GM23338 (cell line): ENCODE measurements at regions not wholly inside any gene's neighbourhood (a gene's known extent, or its start where the extent isn't known, plus 50 kb on each side); places are given as distances from the start of the nearest gene placed in this dataset.

Source experiments
- CREB1 ChIP-seq: fragments of 250-450 bp; sonication (Bioruptor Pico); IDR thresholded peaks from 2 replicates; pipeline ENCODE4 v1.5.0; 2020; ENCODE audit warnings: low read depth, mild to moderate bottlenecking, moderate library complexity
- CTCF ChIP-seq, 2 experiments: fragments of 200-600 bp in 1 of 2; sonication (generic) in 1 of 2; conservative IDR thresholded peaks; 2 replicates each; pipeline versions ENCODE4 v1.5.1 to v1.6.1; 2016 to 2017; ENCODE audit warnings: antibody characterized with exemption in 2 of 2, low read depth in 2 of 2, mild to moderate bottlenecking in 2 of 2, moderate library complexity in 1 of 2
- ETS1 ChIP-seq: IDR thresholded peaks from 2 replicates; pipeline ENCODE4 v1.6.1; 2016; ENCODE audit warnings: antibody characterized with exemption
- EZH2 ChIP-seq: fragments of 200-600 bp; sonication (generic); IDR thresholded peaks from one replicate; pipeline ENCODE4 v1.8.0; 2017; ENCODE audit warnings: antibody characterized with exemption, mild to moderate bottlenecking, low read depth; ENCODE audit not compliant: unreplicated experiment
- EZH2phosphoT487 ChIP-seq: fragments of 200-600 bp; sonication (generic); IDR thresholded peaks from one replicate; pipeline ENCODE4 v1.8.1; 2018; ENCODE audit warnings: antibody characterized with exemption; ENCODE audit not compliant: unreplicated experiment
- JUNB ChIP-seq: IDR thresholded peaks from one replicate; pipeline ENCODE4 v1.6.1; 2016; ENCODE audit warnings: antibody characterized with exemption; ENCODE audit not compliant: unreplicated experiment
- NANOG ChIP-seq: IDR thresholded peaks from 2 replicates; pipeline ENCODE4 v1.6.1; 2016; ENCODE audit warnings: antibody characterized with exemption, borderline replicate concordance
- POLR2AphosphoS5 ChIP-seq: IDR thresholded peaks from 2 replicates; pipeline ENCODE4 v1.6.1; 2016; ENCODE audit warnings: antibody characterized with exemption, low read depth
- STAT1 ChIP-seq: IDR thresholded peaks from one replicate; pipeline ENCODE4 v1.6.1; 2016; ENCODE audit warnings: antibody characterized with exemption; ENCODE audit not compliant: unreplicated experiment
- ZNF114 ChIP-seq: fragments of 250-450 bp; sonication (Bioruptor Pico); IDR thresholded peaks from 2 replicates; pipeline ENCODE4 v1.5.0; 2020; ENCODE audit warnings: mild to moderate bottlenecking, moderate library complexity
- TF ChIP-seq, protein P1 (sequence below): IDR thresholded peaks from one replicate; pipeline ENCODE4 v1.6.1; 2018; ENCODE audit warnings: antibody characterized with exemption; ENCODE audit not compliant: unreplicated experiment

GRCh38 chr1:88401313-88401712, 282.8 kb upstream of the PKN2 start:
- TF ChIP-seq CTCF (conservative IDR thresholded peaks at IDR 0.05; ENCODE audit: low read depth in 2 of 2) (no peak), CREB1 (CRISPR knock-in tag) (no peak), EZH2 (no peak), STAT1 (no peak), JUNB (no peak), POLR2AphosphoS5 (no peak), EZH2phosphoT487 (no peak), ZNF114 (no peak), NANOG (no peak), ETS1 (no peak)
- TF ChIP-seq, protein P1, sequence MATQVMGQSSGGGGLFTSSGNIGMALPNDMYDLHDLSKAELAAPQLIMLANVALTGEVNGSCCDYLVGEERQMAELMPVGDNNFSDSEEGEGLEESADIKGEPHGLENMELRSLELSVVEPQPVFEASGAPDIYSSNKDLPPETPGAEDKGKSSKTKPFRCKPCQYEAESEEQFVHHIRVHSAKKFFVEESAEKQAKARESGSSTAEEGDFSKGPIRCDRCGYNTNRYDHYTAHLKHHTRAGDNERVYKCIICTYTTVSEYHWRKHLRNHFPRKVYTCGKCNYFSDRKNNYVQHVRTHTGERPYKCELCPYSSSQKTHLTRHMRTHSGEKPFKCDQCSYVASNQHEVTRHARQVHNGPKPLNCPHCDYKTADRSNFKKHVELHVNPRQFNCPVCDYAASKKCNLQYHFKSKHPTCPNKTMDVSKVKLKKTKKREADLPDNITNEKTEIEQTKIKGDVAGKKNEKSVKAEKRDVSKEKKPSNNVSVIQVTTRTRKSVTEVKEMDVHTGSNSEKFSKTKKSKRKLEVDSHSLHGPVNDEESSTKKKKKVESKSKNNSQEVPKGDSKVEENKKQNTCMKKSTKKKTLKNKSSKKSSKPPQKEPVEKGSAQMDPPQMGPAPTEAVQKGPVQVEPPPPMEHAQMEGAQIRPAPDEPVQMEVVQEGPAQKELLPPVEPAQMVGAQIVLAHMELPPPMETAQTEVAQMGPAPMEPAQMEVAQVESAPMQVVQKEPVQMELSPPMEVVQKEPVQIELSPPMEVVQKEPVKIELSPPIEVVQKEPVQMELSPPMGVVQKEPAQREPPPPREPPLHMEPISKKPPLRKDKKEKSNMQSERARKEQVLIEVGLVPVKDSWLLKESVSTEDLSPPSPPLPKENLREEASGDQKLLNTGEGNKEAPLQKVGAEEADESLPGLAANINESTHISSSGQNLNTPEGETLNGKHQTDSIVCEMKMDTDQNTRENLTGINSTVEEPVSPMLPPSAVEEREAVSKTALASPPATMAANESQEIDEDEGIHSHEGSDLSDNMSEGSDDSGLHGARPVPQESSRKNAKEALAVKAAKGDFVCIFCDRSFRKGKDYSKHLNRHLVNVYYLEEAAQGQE, result no peak
